ENCODE measurements at regions not wholly inside any gene's neighbourhood (a gene's known extent, or its start where the extent isn't known, plus 50 kb on each side); places are given as distances from the start of the nearest gene placed in this dataset.

GRCh38 chr2:200144571-200144970 is 161.9 kb upstream of the SPATS2L start:
- no peak for DNase-seq

DNA sequence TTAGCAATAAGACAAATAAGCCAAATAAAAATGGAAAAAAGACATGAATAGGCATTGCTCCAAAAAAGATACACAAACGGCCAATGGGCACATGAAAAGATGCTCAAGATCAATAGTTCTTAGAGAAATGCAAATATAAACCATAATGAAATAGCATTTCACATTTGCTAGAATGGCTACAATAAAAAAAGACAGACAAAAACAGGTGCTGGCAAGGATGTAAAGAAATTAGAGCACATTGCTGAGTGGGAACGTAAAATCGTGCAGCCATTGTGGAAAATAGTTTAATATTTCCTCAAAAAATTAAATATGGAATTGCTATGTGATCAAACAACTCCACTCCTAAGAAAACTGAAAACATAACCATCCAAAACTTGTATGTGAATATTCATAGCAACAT is 160.0 kb upstream of the SPATS2L start:
- no peak for DNase-seq

- no peak for DNase-seq
These were observed 159.1 kb upstream of the SPATS2L start for GRCh38 chr2:200147371-200147770.

GRCh38 chr2:200148366-200148765 is 158.1 kb upstream of the SPATS2L start:
- no peak for DNase-seq

GRCh38 chr2:200150411-200151086 is 155.9 kb upstream of the SPATS2L start:
- DNase-seq = no peak

- no peak for DNase-seq
These were observed 150.8 kb upstream of the SPATS2L start for GRCh38 chr2:200155652-200156051.

GRCh38 chr2:200156166-200156835 is 150.2 kb upstream of the SPATS2L start:
- DNase-seq = no peak

GRCh38 chr2:200158647-200159356 is 147.7 kb upstream of the SPATS2L start:
- DNase-seq = no peak

DNA sequence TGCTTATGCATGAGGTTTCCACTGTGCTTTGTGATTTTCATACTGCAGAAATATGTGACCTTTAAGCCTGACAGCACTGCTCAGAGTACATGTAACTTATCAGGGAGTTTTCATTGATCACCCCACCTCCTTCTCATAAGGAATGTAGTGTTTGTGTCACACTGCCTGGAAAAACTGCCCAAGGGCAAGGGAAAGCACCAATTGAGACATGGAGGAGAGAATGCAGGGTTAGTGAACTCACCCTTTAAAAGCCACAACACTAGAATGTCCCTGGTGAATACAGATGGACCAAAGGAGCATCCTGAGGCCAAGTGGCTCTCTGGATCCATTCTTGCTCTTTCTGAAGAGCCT is 147.2 kb upstream of the SPATS2L start:
- DNase-seq = no peak

GRCh38 chr2:200159829-200160781 is 146.4 kb upstream of the SPATS2L start:
- no peak for DNase-seq

GRCh38 chr2:200161458-200161857 is 145.0 kb upstream of the SPATS2L start:
- DNase-seq = no peak

GRCh38 chr2:200165687-200166086 is 140.8 kb upstream of the SPATS2L start:
- DNase-seq = no peak

DNA sequence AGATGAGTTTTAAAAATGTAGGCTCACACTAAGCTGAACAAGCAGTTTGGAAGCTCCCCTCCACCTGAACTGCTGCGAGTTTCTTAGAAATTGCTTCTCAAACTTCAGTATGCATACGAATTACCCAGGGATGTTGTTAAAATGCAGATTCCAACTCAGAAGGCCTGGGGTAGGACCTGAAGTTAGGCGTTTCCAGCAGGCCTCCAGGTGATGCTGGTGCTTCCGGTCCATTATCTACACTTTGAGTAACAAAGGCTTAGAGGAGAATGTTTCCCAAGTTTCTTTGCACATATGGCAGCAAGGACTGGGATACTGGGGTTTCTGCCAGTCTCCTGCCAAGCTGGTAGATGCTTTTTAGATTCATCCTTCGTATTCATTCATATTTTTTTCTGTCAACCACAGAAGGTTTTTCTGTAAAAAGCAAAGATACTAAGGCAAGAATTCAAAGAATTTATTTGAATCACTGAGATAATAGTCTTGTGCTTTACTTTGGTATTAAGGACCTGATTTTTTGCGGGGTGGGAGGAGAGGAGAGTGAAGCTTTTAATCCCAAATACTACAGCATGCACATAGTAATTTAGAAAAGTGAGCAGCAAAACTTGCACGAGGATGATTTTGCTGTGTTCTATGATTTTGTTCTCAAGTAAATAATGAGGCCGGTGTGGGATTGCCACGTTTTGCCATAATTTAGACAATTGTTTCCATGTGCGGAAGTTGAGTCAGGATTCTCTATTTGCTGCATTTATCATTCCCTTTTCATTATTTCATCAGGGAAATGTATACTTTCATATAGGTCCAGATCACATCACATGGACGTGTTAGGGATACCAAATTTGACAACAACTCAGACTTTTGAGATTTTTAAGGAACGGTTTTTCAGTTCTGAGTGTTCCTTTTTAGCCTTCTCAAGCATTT is 137.6 kb upstream of the SPATS2L start:
- DNase-seq = no peak

DNA sequence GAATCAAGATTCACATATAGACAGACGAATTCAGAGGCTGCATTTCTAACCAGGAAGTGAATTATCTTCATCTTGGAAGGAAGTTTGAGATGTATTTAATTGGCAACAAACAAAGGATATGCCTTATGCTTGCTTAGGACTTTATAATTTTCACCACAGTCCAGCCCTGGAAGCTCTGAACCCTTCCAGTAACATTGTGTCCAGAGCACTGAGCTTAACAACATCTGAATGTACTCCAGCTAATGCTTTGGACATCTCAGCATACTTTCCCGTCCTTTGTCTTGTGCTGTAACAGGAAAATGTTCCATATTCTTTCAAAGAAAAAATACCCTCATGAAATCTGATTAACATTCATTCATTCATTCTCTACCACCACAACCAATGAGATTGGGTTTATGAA is 136.3 kb upstream of the SPATS2L start:
- DNase-seq = no peak

GRCh38 chr2:200171731-200172482 is 134.6 kb upstream of the SPATS2L start:
- DNase-seq = no peak

- DNase-seq = no peak
These were observed 134.0 kb upstream of the SPATS2L start for GRCh38 chr2:200172521-200172920.

DNA sequence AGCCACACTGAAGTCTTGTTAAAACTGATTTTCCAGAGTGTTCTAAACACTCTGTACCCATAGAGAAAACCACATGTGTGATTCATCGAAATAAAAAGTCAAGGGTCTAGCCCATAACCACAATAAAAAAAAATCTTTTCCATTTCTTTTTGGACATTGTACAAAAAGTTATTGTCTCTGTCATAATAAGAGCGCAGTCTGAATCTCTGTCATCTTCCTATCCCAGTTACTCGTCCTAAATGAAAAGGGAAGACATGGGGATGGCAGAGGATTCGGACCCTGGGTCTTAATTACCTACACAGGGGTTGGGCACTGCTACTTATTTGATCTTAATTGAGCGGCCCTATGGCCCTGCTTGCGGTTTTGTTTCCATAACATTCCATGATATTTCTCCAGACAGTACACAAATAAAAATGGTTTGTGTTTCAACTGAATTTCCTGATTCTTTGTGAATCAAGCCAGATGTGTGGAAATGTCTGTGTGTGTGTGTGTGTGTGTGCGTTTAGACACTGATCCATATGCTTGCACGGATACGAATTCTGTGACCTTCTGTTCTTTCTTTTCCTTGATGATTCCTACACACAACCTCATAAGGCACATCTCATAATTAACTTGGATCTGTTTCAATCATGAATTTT is 133.4 kb upstream of the SPATS2L start:
- DNase-seq = peak; percentile 62

DNA sequence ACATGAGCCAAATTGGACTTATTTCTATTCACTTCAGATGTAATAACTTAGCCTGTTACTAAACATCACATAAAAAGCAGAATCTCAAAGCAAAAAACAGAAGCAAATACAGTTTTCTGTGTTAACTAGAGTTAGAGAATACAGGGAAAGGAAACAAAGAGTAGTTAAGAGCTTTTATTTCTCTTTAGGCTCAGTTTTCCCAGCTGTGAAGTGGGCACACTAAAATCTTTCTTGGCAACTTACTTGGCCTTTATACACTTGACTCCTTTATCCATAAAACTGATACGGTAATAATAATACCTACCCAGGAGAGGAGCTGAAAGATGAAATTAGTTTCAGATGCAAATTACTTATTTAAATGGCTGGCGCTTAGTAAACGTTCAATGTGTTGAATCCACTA is 132.8 kb upstream of the SPATS2L start:
- DNase-seq = no peak

GRCh38 chr2:200174433-200175216 is 131.9 kb upstream of the SPATS2L start:
- DNase-seq = no peak
